HG02798 (cell line): ENCODE measurements at regions not wholly inside any gene's neighbourhood (a gene's known extent, or its start where the extent isn't known, plus 50 kb on each side); places are given as distances from the start of the nearest gene placed in this dataset.
"Not testable (repeated sequence)": the region's sequence is repeated elsewhere in the genome, so short reads cannot be mapped to it uniquely, and the experiment has no call there.

Source experiments
- ATAC-seq: cut with Tn5 transposase; IDR thresholded peaks from one replicate; pipeline ENCODE4 v1.9.1; 2021; ENCODE audit warnings: mild to moderate bottlenecking; ENCODE audit not compliant: unreplicated experiment, poor library complexity

GRCh38 chr3:177336873-177337450 is 139.7 kb upstream of the TBL1XR1 start:
- ATAC-seq, result no peak

- ATAC-seq, result peak; percentile 91
Measured at GRCh38 chr3:177337541-177338331, 140.5 kb upstream of the TBL1XR1 start.

- ATAC-seq, result peak; percentile 31
Measured at GRCh38 chr3:177338697-177339219, 141.5 kb upstream of the TBL1XR1 start.

GRCh38 chr3:177339220-177339703 is 142.0 kb upstream of the TBL1XR1 start:
- not testable (repeated sequence) for ATAC-seq

- ATAC-seq, result no peak
Measured at GRCh38 chr3:177340243-177340830, 143.1 kb upstream of the TBL1XR1 start.

- ATAC-seq, result no peak
Measured at GRCh38 chr3:177341736-177342419, 144.6 kb upstream of the TBL1XR1 start.

- ATAC-seq, result no peak
Measured at GRCh38 chr3:177343122-177343625, 145.9 kb upstream of the TBL1XR1 start.

GRCh38 chr3:177345049-177345972 is 148.0 kb upstream of the TBL1XR1 start:
- peak; percentile 71 for ATAC-seq

GRCh38 chr3:177345973-177346503 is 148.8 kb upstream of the TBL1XR1 start:
- no peak for ATAC-seq

GRCh38 chr3:177346878-177347277 is 149.6 kb upstream of the TBL1XR1 start:
- no peak for ATAC-seq

- no peak for ATAC-seq
Measured at GRCh38 chr3:177347611-177348010, 150.3 kb upstream of the TBL1XR1 start.

- ATAC-seq, result no peak
Measured at GRCh38 chr3:177348974-177349373, 151.7 kb upstream of the TBL1XR1 start.

- no peak for ATAC-seq
Measured at GRCh38 chr3:177349384-177349783, 152.1 kb upstream of the TBL1XR1 start.

GRCh38 chr3:177350121-177350520 is 152.8 kb upstream of the TBL1XR1 start:
- ATAC-seq, result no peak

GRCh38 chr3:177351206-177351605 is 153.9 kb upstream of the TBL1XR1 start:
- ATAC-seq, result no peak

GRCh38 chr3:177351757-177352158 is 154.5 kb upstream of the TBL1XR1 start:
- peak; percentile 98 for ATAC-seq

- no peak for ATAC-seq
Measured at GRCh38 chr3:177352424-177352823, 155.1 kb upstream of the TBL1XR1 start.

- ATAC-seq, result no peak
Measured at GRCh38 chr3:177353140-177353539, 155.9 kb upstream of the TBL1XR1 start.

GRCh38 chr3:177353879-177354278 is 156.6 kb upstream of the TBL1XR1 start:
- not testable (repeated sequence) for ATAC-seq
